Left ventricle myocardium inferior (tissue), 1 donor: ENCODE measurements at regions not wholly inside any gene's neighbourhood (a gene's known extent, or its start where the extent isn't known, plus 50 kb on each side); places are given as distances from the start of the nearest gene placed in this dataset.
"Not testable (repeated sequence)": the region's sequence is repeated elsewhere in the genome, so short reads cannot be mapped to it uniquely, and the experiment has no call there.

ENCODE experiments used
- DNase-seq: peaks from one replicate; pipeline ENCODE4 v3.0.0-alpha.2; 2020
- H3K27ac ChIP-seq: fragments of 200-600 bp; replicated peaks from 2 replicates; pipeline ENCODE4 v1.8.0; 2021
- H3K27me3 ChIP-seq: fragments of 200-600 bp; 2 replicates; pipeline ENCODE4 v1.8.0; 2021; ENCODE audit warnings: low read depth
- H3K36me3 ChIP-seq: fragments of 200-600 bp; 2 replicates; pipeline ENCODE4 v1.8.0; 2021
- H3K4me1 ChIP-seq: fragments of 200-600 bp; 2 replicates; pipeline ENCODE4 v1.8.0; 2021
- H3K4me3 ChIP-seq: fragments of 200-600 bp; 2 replicates; pipeline ENCODE4 v1.8.0; 2021; ENCODE audit warnings: mild to moderate bottlenecking, moderate library complexity
- H3K9me3 ChIP-seq: fragments of 200-600 bp; replicated peaks from 2 replicates; pipeline ENCODE4 v1.8.0; 2021
- CTCF ChIP-seq: fragments of 200-600 bp; IDR thresholded peaks from 2 replicates; pipeline ENCODE4 v1.8.0; 2021; ENCODE audit warnings: antibody characterized with exemption, mild to moderate bottlenecking, borderline replicate concordance
- intact Hi-C: fragments of 100-400 bp; cut with micrococcal nuclease; formaldehyde crosslinking; loops from one replicate; pipeline ENCODE4 v1.11.0; 2022
- donor health status: DM: no; HTN: yes; CAD: no; lungs with severe emphysema.

GRCh38 chr13:81381560-81381959, 1040.6 kb upstream of the SPRY2 start:
- no peak overlapping the region for H3K27ac ChIP-seq
- H3K4me1 ChIP-seq: no peaks in the 10 kb centered on the region
- peaks cover 12% of the 10 kb centered on the region for H3K9me3 ChIP-seq
- H3K4me3 ChIP-seq: no peak overlapping the region
- no peak for DNase-seq
- intact Hi-C loops: no loop called here
- H3K27me3 ChIP-seq: no peaks in the 10 kb centered on the region
- TF ChIP-seq CTCF: no peak
- no peaks in the 10 kb centered on the region for H3K36me3 ChIP-seq

- Histone ChIP-seq H3K36me3 (no peaks in the 10 kb centered on the region), H3K4me3 (no peak overlapping the region), H3K27ac (no peak overlapping the region), H3K27me3 (no peaks in the 10 kb centered on the region), H3K4me1 (no peaks in the 10 kb centered on the region), H3K9me3 (peaks cover 2% of the 10 kb centered on the region)
- DNase-seq: no peak
- no peak for TF ChIP-seq CTCF
- intact Hi-C loops: no loop called here
Observed at GRCh38 chr13:81379183-81379582, 1038.3 kb upstream of the SPRY2 start.

DNA sequence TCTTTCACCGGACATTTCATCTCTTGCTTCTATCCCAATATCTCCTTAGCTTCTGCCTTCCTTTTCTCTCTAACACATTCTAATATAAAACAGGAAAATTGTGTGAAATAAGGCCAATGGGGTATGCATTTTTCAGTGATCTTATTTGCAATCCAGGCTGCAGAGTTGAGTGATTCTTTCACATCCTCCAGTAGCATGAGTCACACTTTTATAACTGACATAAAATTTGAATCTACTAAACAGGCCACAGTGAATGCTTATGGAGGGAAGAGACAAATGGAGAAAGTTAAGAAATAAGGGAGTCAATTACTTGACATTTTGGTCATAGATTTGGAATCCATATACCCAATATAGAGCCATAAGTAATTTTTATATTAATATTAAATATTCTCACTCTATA, 1037.0 kb upstream of the SPRY2 start:
- Histone ChIP-seq H3K36me3 (no peaks in the 10 kb centered on the region), H3K27ac (no peak overlapping the region), H3K4me3 (no peak overlapping the region), H3K27me3 (no peaks in the 10 kb centered on the region), H3K9me3 (no peaks in the 10 kb centered on the region), H3K4me1 (no peaks in the 10 kb centered on the region)
- intact Hi-C loops: no loop called here
- TF ChIP-seq CTCF: no peak
- no peak for DNase-seq

- Histone ChIP-seq H3K27ac (no peak overlapping the region), H3K4me1 (no peaks in the 10 kb centered on the region), H3K9me3 (no peaks in the 10 kb centered on the region), H3K27me3 (no peaks in the 10 kb centered on the region), H3K4me3 (no peak overlapping the region), H3K36me3 (no peaks in the 10 kb centered on the region)
- intact Hi-C loops: no loop called here
- no peak for TF ChIP-seq CTCF
- no peak for DNase-seq
Observed at GRCh38 chr13:81375709-81376108, 1034.8 kb upstream of the SPRY2 start.

DNA sequence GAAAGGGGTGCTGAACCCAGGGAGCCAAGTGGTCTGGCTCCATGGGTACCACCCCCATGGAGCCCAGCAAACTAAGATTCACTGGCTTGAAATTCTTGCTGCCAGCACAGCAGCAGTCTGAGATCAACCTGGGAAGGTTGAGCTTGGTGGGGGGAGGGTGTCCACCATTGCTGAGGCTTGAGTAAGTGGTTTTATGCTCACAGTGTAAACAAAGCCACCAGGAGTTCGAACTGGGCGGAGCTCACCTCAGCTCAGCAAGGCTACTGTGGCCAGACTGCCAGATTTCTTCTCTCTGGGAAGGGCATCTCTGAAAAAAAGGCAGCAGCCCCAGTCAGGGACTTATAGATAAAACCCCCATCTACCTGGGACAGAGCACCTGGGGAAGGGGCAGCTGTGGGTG, 1021.8 kb upstream of the SPRY2 start:
- intact Hi-C loops, DNase-seq: not testable (repeated sequence)

GRCh38 chr13:81350056-81350455, 1009.1 kb upstream of the SPRY2 start:
- no peak for TF ChIP-seq CTCF

More for the DNA sequence above, 1021.8 kb upstream of the SPRY2 start:
- not testable (repeated sequence) for H3K27me3 ChIP-seq, H3K4me1 ChIP-seq, H3K27ac ChIP-seq, H3K4me3 ChIP-seq, H3K36me3 ChIP-seq
- peaks cover 39% of the 10 kb centered on the region for H3K9me3 ChIP-seq

GRCh38 chr13:81340118-81341069, 999.5 kb upstream of the SPRY2 start:
- intact Hi-C loops, H3K4me1 ChIP-seq, H3K36me3 ChIP-seq, H3K27me3 ChIP-seq, H3K4me3 ChIP-seq, H3K9me3 ChIP-seq, H3K27ac ChIP-seq, DNase-seq: not testable (repeated sequence)

More at GRCh38 chr13:81350056-81350455, 1009.1 kb upstream of the SPRY2 start:
- Histone ChIP-seq H3K27me3 (no peaks in the 10 kb centered on the region), H3K4me1 (no peaks in the 10 kb centered on the region), H3K36me3 (no peaks in the 10 kb centered on the region), H3K27ac (no peak overlapping the region), H3K4me3 (no peak overlapping the region), H3K9me3 (no peaks in the 10 kb centered on the region)
- no peak for DNase-seq
- intact Hi-C loops: no loop called here

- DNase-seq, H3K9me3 ChIP-seq, H3K4me1 ChIP-seq, H3K4me3 ChIP-seq, H3K36me3 ChIP-seq, H3K27me3 ChIP-seq, intact Hi-C loops, H3K27ac ChIP-seq: not testable (repeated sequence)
Observed at GRCh38 chr13:81339666-81340065, 998.7 kb upstream of the SPRY2 start.
